Keratinocyte (primary cell): ENCODE measurements at regions not wholly inside any gene's neighbourhood (a gene's known extent, or its start where the extent isn't known, plus 50 kb on each side); places are given as distances from the start of the nearest gene placed in this dataset.

ENCODE experiments used
- CTCF ChIP-seq, 3 experiments: IDR thresholded peaks in 1 of 3; conservative IDR thresholded peaks in 1 of 3; optimal IDR thresholded peaks in 1 of 3; 2 replicates in 2 of 3; 3 replicates in 1 of 3; pipeline versions ENCODE3 to v1.5.1; 2011; ENCODE audit warnings: low read length in 3 of 3, mild to moderate bottlenecking in 3 of 3, moderate library complexity in 2 of 3, control low read depth in 1 of 3, inconsistent platforms in 1 of 3; ENCODE audit not compliant: insufficient read depth in 2 of 3; ENCODE audit errors: extremely low read depth in 1 of 3
- EZH2 ChIP-seq: IDR thresholded peaks from one replicate; pipeline ENCODE4 v1.6.1; 2012; ENCODE audit warnings: inconsistent platforms, mild to moderate bottlenecking, low read length, moderate library complexity

DNA sequence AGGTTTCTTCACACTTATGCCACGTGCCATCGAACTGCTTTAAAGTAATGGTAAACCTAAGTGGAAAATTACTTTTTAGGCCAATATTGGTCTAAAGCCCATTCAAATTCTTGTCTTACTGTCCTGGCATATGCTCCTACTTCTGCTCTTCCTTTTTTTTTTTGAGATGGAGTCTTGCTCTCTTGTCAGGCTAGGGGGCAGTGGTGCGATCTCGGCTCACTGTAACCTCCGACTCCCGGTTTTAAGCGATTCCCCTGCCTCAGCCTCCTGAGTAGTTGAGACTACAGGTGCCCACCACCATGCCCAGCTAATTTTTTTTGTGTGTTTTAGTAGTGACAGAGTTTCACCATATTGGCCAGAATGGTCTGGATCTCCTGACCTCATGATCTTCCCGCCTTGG, 129.0 kb upstream of the TECRL start:
- TF ChIP-seq CTCF (optimal IDR thresholded peaks at IDR 0.05 in 1 of 3, IDR thresholded peaks at IDR 0.05 in 1 of 3, conservative IDR thresholded peaks at IDR 0.05 in 1 of 3; ENCODE audit: extremely low read depth in 1 of 3, insufficient read depth in 2 of 3, low read length in 3 of 3) (no peak), EZH2 (no peak)
